ENCODE measurements at regions not wholly inside any gene's neighbourhood (a gene's known extent, or its start where the extent isn't known, plus 50 kb on each side); places are given as distances from the start of the nearest gene placed in this dataset.

GRCh38 chr20:30985386-30985785, 272.1 kb upstream of the DEFB115 start:
- CTCF ChIA-PET, result no interaction called here

More at GRCh38 chr20:30985386-30985785, 272.1 kb upstream of the DEFB115 start:
- Mint-ChIP-seq H3K27ac (no peak overlapping the region), H3K4me3 (no peak overlapping the region), H3K36me3 (ENCODE audit: low read depth) (no peaks in the 10 kb centered on the region), H3K4me1 (no peaks in the 10 kb centered on the region), H3K27me3 (no peaks in the 10 kb centered on the region), H3K9me3 (peaks cover 11% of the 10 kb centered on the region)
- ATAC-seq (ENCODE audit: low read depth) (no peak), DNase-seq (no peak)
- POLR2A ChIA-PET, result no interaction called here
- TF ChIP-seq, protein P1, sequence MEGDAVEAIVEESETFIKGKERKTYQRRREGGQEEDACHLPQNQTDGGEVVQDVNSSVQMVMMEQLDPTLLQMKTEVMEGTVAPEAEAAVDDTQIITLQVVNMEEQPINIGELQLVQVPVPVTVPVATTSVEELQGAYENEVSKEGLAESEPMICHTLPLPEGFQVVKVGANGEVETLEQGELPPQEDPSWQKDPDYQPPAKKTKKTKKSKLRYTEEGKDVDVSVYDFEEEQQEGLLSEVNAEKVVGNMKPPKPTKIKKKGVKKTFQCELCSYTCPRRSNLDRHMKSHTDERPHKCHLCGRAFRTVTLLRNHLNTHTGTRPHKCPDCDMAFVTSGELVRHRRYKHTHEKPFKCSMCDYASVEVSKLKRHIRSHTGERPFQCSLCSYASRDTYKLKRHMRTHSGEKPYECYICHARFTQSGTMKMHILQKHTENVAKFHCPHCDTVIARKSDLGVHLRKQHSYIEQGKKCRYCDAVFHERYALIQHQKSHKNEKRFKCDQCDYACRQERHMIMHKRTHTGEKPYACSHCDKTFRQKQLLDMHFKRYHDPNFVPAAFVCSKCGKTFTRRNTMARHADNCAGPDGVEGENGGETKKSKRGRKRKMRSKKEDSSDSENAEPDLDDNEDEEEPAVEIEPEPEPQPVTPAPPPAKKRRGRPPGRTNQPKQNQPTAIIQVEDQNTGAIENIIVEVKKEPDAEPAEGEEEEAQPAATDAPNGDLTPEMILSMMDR (IDR thresholded peaks at IDR 0.05), result no peak
- intact Hi-C loops (cut with micrococcal nuclease), result no loop called here
